Activated CD4-positive, alpha-beta T cell treated with anti-CD3 and anti-CD28 coated beads, Interleukin-2, amount 50 U/mL, for 16 hours (primary cell): ENCODE measurements at regions not wholly inside any gene's neighbourhood (a gene's known extent, or its start where the extent isn't known, plus 50 kb on each side); places are given as distances from the start of the nearest gene placed in this dataset.

Experiments used
- DNase-seq: peaks from one replicate; pipeline ENCODE4 v3.0.0-alpha.2; 2020

- DNase-seq = no peak
Measured at GRCh38 chr5:112024769-112025168, 267.8 kb upstream of the NREP start.

- DNase-seq = no peak
Measured at GRCh38 chr5:112024221-112024620, 267.2 kb upstream of the NREP start.

GRCh38 chr5:112023766-112024165 is 266.8 kb upstream of the NREP start:
- DNase-seq = no peak

GRCh38 chr5:112018846-112019245 is 261.9 kb upstream of the NREP start:
- DNase-seq = no peak

- no peak for DNase-seq
Measured at GRCh38 chr5:112016980-112017379, 260.0 kb upstream of the NREP start.

- DNase-seq = no peak
Measured at GRCh38 chr5:112014783-112015395, 257.9 kb upstream of the NREP start.

- no peak for DNase-seq
Measured at GRCh38 chr5:112013660-112014059, 256.7 kb upstream of the NREP start.

- DNase-seq = no peak
Measured at GRCh38 chr5:112012104-112012503, 255.1 kb upstream of the NREP start.

GRCh38 chr5:112010475-112010874 is 253.5 kb upstream of the NREP start:
- DNase-seq = no peak

GRCh38 chr5:112006721-112007120 is 249.7 kb upstream of the NREP start:
- DNase-seq = no peak

GRCh38 chr5:112005623-112005930 is 248.6 kb upstream of the NREP start:
- DNase-seq = no peak

- no peak for DNase-seq
Measured at GRCh38 chr5:112004867-112005622, 248.1 kb upstream of the NREP start.

GRCh38 chr5:112002376-112002775 is 245.4 kb upstream of the NREP start:
- DNase-seq = no peak

- no peak for DNase-seq
Measured at GRCh38 chr5:111999286-111999685, 242.3 kb upstream of the NREP start.

- no peak for DNase-seq
Measured at GRCh38 chr5:111998871-111999270, 241.9 kb upstream of the NREP start.

GRCh38 chr5:111997711-111998110 is 240.7 kb upstream of the NREP start:
- DNase-seq = no peak

GRCh38 chr5:111997308-111997707 is 240.3 kb upstream of the NREP start:
- no peak for DNase-seq

GRCh38 chr5:111996574-111996973 is 239.6 kb upstream of the NREP start:
- no peak for DNase-seq

- DNase-seq = no peak
Measured at GRCh38 chr5:111995701-111996100, 238.7 kb upstream of the NREP start.

GRCh38 chr5:111993242-111993641 is 236.2 kb upstream of the NREP start:
- no peak for DNase-seq

- no peak for DNase-seq
Measured at GRCh38 chr5:111984044-111984443, 227.1 kb upstream of the NREP start.

GRCh38 chr5:111983459-111983858 is 226.5 kb upstream of the NREP start:
- no peak for DNase-seq

GRCh38 chr5:111977436-111977829 is 220.4 kb upstream of the NREP start:
- DNase-seq = no peak

GRCh38 chr5:111976705-111977435 is 219.9 kb upstream of the NREP start:
- no peak for DNase-seq
